K562 (cell line): ENCODE measurements at regions not wholly inside any gene's neighbourhood (a gene's known extent, or its start where the extent isn't known, plus 50 kb on each side); places are given as distances from the start of the nearest gene placed in this dataset.

Experiments used
- ATAC-seq: fragments of 200-7000 bp; cut with Tn5 transposase; 3 replicates; pipeline ENCODE4 v1.9.1; 2020; ENCODE audit warnings: moderate library complexity
- BruUV-seq: library from RNA; stranded (reverse); fragments of 400-500 nt; replicated peaks from 2 replicates; lab custom pipeline; 2021; lab: Mats Ljungman, UMichigan
- CTCF ChIA-PET: fragments of 300-600 bp; formaldehyde crosslinking; extraction: SDS; loops from one replicate; lab custom pipeline; 2021; ENCODE audit warnings: low intra/inter-chr PET ratio; lab: Yijun Ruan, JAX
- POLR2A ChIA-PET: fragments of 300-600, 350-650 bp; sonication (Branson Sonifier 250); formaldehyde crosslinking; extraction: SDS; loops from one replicate; lab custom pipeline; 2021; ENCODE audit warnings: antibody characterized with exemption, inconsistent platforms; lab: Yijun Ruan, JAX
- DNase-seq, 4 experiments: peaks; one replicate each; pipeline versions ENCODE4 v3.0.0 to v3.0.0-alpha.2; 2011 to 2018; ENCODE audit warnings: low spot score in 3 of 4, mixed read lengths in 3 of 4; ENCODE audit errors: extremely low read depth in 1 of 4
- FAIRE-seq: peaks from 2 replicates; lab custom pipeline; 2011; peaks lifted over from hg19 to GRCh38; lab: Jason Lieb, UNC
- H2AFZ ChIP-seq: 2 replicates; pipeline ENCODE4 v1.6.0; 2011; ENCODE audit warnings: low read depth, low read length, control low read depth, inconsistent platforms
- H3K27ac ChIP-seq: fragments of 200-600 bp; 3 replicates; pipeline ENCODE4 v1.8.0; 2011; ENCODE audit warnings: low read depth, mild to moderate bottlenecking, control low read depth, inconsistent platforms, low read length, moderate library complexity, mixed read lengths; ENCODE audit errors: extremely low read depth
- H3K27me3 ChIP-seq, 2 experiments: fragments of 300-600 bp in 1 of 2; 2 replicates in 1 of 2; 3 replicates in 1 of 2; pipeline versions ENCODE4 v1.6.0 to v1.8.0; 2011; ENCODE audit warnings: inconsistent platforms in 2 of 2, low read length in 2 of 2, mild to moderate bottlenecking in 1 of 2, mixed read lengths in 1 of 2, moderate library complexity in 1 of 2; ENCODE audit not compliant: control insufficient read depth in 2 of 2, insufficient read depth in 2 of 2
- H3K36me3 ChIP-seq: fragments of 300-600 bp; 3 replicates; pipeline ENCODE4 v1.8.0; 2011; ENCODE audit warnings: mild to moderate bottlenecking, low read length, inconsistent platforms; ENCODE audit not compliant: control insufficient read depth, insufficient read depth
- H3K4me1 ChIP-seq, 2 experiments: fragments of 200-600 bp in 1 of 2; replicated peaks in 1 of 2; 2 replicates in 1 of 2; 3 replicates in 1 of 2; pipeline versions ENCODE4 v1.5.1 to v1.8.0; 2011; ENCODE audit warnings: inconsistent platforms in 2 of 2, low read length in 2 of 2, mild to moderate bottlenecking in 1 of 2, mixed read lengths in 1 of 2, moderate library complexity in 1 of 2; ENCODE audit not compliant: control insufficient read depth in 2 of 2, insufficient read depth in 2 of 2
- H3K4me2 ChIP-seq: 2 replicates; pipeline ENCODE4 v1.6.1; 2011; ENCODE audit warnings: low read length, control low read depth, inconsistent platforms, mixed read lengths; ENCODE audit not compliant: insufficient read depth
- H3K4me3 ChIP-seq: fragments of 200-600 bp; sonication (generic), shearing (Covaris generic); 2 replicates; pipeline ENCODE4 v1.5.1; 2016; ENCODE audit warnings: control low read depth, inconsistent platforms
- H3K79me2 ChIP-seq: fragments of 200-600 bp; 3 replicates; pipeline ENCODE4 v1.8.0; 2011; ENCODE audit warnings: low read length, inconsistent platforms; ENCODE audit not compliant: control insufficient read depth, insufficient read depth
- H3K9ac ChIP-seq, 2 experiments: 2 replicates each; pipeline versions ENCODE4 v1.6.0 to v1.6.1; 2011; ENCODE audit warnings: low read depth in 2 of 2, low read length in 2 of 2, control low read depth in 1 of 2, inconsistent platforms in 1 of 2, mild to moderate bottlenecking in 1 of 2, mixed read lengths in 1 of 2; ENCODE audit not compliant: insufficient read depth in 1 of 2
- H3K9me1 ChIP-seq: one replicate; pipeline ENCODE4 v1.6.0; 2011; ENCODE audit warnings: inconsistent platforms, mild to moderate bottlenecking, low read length, moderate library complexity; ENCODE audit not compliant: control insufficient read depth, insufficient read depth
- H3K9me3 ChIP-seq: replicated peaks from 2 replicates; pipeline ENCODE4 v1.5.1; 2011; ENCODE audit warnings: low read depth, low read length, inconsistent platforms; ENCODE audit not compliant: control insufficient read depth, insufficient read depth
- H4K20me1 ChIP-seq: replicated peaks from 2 replicates; pipeline ENCODE4 v1.6.1; 2011; ENCODE audit warnings: low read length, inconsistent platforms, mixed read lengths; ENCODE audit not compliant: control insufficient read depth, insufficient read depth
- CCAR2 ChIP-seq: fragments of 200-400 bp; formaldehyde crosslinking; IDR thresholded peaks from 2 replicates; pipeline ENCODE4 v1.6.1; 2017; ENCODE audit warnings: mild to moderate bottlenecking, low read depth, low read length
- CHD1 ChIP-seq: fragments of 200-600 bp; sonication (generic); IDR thresholded peaks from one replicate; pipeline ENCODE4 v1.6.1; 2012; ENCODE audit warnings: mild to moderate bottlenecking, moderate library complexity, low read length, inconsistent platforms
- HCFC1 ChIP-seq: IDR thresholded peaks from 2 replicates; pipeline ENCODE4 v1.6.1; 2012; ENCODE audit warnings: low read depth, low read length, improper control_type of control experiment
- HDAC8 ChIP-seq: fragments of 450-650 bp; IDR thresholded peaks from 2 replicates; pipeline ENCODE4 v1.6.1; 2016; ENCODE audit warnings: mild to moderate bottlenecking, missing genetic modification characterization, moderate library complexity, missing compliant biosample characterization
- HDGF ChIP-seq: fragments of 450-650 bp; IDR thresholded peaks from 2 replicates; pipeline ENCODE4 v1.6.1; 2016
- JUNB ChIP-seq: fragments of 450-650 bp; formaldehyde crosslinking; conservative IDR thresholded peaks from 2 replicates; pipeline ENCODE4 v1.4.0; 2020; ENCODE audit warnings: mild to moderate bottlenecking
- SAP30 ChIP-seq: fragments of 200-600 bp; sonication (generic); IDR thresholded peaks from 2 replicates; pipeline ENCODE4 v1.6.1; 2012; ENCODE audit warnings: borderline replicate concordance, low read depth, mild to moderate bottlenecking, moderate library complexity, low read length, control low read depth, inconsistent platforms; ENCODE audit not compliant: insufficient read depth, poor library complexity, severe bottlenecking
- SP1 ChIP-seq: sonication (generic); formaldehyde crosslinking; IDR thresholded peaks from 2 replicates; pipeline ENCODE4 v1.8.1; 2022; ENCODE audit warnings: mild to moderate bottlenecking, missing genetic modification reagents
- SRSF3 ChIP-seq: fragments of 200-400 bp; formaldehyde crosslinking; IDR thresholded peaks from 2 replicates; pipeline ENCODE4 v1.6.1; 2016; ENCODE audit warnings: mild to moderate bottlenecking, low read length, moderate library complexity; ENCODE audit not compliant: insufficient read depth
- TAF1 ChIP-seq: IDR thresholded peaks from 2 replicates; pipeline ENCODE4 v1.6.1; 2011; ENCODE audit warnings: mild to moderate bottlenecking, low read length, moderate library complexity; ENCODE audit not compliant: insufficient read depth, control insufficient read depth, severe bottlenecking; ENCODE audit errors: extremely low read depth
- ZFP30 ChIP-seq: fragments of 250-450 bp; sonication (Bioruptor Pico); IDR thresholded peaks from 2 replicates; pipeline ENCODE4 v1.8.0; 2022; ENCODE audit warnings: moderate library complexity, mild to moderate bottlenecking, inconsistent platforms, borderline replicate concordance
- ZNF140 ChIP-seq: fragments of 250-450 bp; sonication (Bioruptor Pico); IDR thresholded peaks from 2 replicates; pipeline ENCODE4 v1.8.0; 2021; ENCODE audit warnings: moderate library complexity, mild to moderate bottlenecking, inconsistent platforms
- WGBS: fragments of 100-300 bp; shearing (Covaris generic); methylation state at CpG from one replicate; pipeline ENCODE4 v1.1.6; 2016; ENCODE audit warnings: low coverage, mixed read lengths; ENCODE audit not compliant: insufficient coverage; ENCODE audit errors: missing lambda C conversion rate; 5-methylcytosine and 5-hydroxymethylcytosine counted together
- in situ Hi-C: fragments of 300-500 bp; cut with MboI; formaldehyde crosslinking; loops from 4 replicates; pipeline ENCODE4 v1.15.0; 2018; ENCODE audit warnings: inconsistent platforms, mixed read lengths
- intact Hi-C: fragments of 100-400 bp; cut with micrococcal nuclease; formaldehyde crosslinking; loops from 2 replicates; pipeline ENCODE4 v1.14.2; 2022
- TF ChIP-seq, protein P1 (sequence below): IDR thresholded peaks from 2 replicates; pipeline ENCODE4 v1.6.1; 2014; ENCODE audit warnings: antibody characterized with exemption
- TF ChIP-seq, protein P2 (sequence below): fragments of 250-450 bp; sonication (Bioruptor Pico); IDR thresholded peaks from 2 replicates; pipeline ENCODE4 v1.6.1; 2021; ENCODE audit warnings: mild to moderate bottlenecking

DNA sequence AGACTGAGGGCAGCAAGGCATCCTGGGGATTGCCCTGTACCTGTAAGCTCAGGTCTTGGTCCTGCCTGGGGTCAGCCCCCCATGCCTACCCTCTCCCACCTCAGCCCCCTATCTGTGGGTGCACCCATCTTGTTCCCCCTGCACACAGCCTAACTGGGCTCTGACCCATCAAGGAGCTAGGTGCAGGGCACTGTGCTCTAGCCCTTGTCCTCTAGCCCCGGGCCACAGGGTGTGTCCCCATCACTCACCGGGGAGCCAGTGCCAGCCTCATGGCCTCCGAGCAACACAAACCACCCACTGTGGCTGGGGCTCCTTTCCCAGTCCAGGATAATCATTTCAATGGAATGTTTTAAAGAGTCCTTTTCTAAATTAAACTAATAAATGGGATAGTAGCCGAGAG is 293.9 kb upstream of the PLET1 start:
- H4K20me1 ChIP-seq, result 0 out of 2 replicates have a peak, but pooled peaks cover 7% of the 10 kb centered on the region
- POLR2A ChIA-PET, result no interaction called here
- in situ Hi-C loops, result loop anchor here (10.0 kb wide), 1 partner anchor 330 kb away; the partner anchor contains the start of gene PTS
- 2% methylated on average over 4 of the region's 4 CpGs for WGBS
- H3K9ac ChIP-seq, result no peak overlapping the region
- CTCF ChIA-PET, result no interaction called here
- H3K4me3 ChIP-seq, result no peak overlapping the region
- no peaks in the 10 kb centered on the region for H3K4me1 ChIP-seq
- intact Hi-C loops, result no loop called here
- TF ChIP-seq CCAR2 (no peak), CHD1 (no peak), SAP30 (no peak), ZNF140 (CRISPR knock-in tag) (no peak), HDAC8 (tag) (no peak), HDGF (no peak), HCFC1 (no peak), SRSF3 (no peak), JUNB (CRISPR knock-in tag) (no peak), SP1 (CRISPR knock-in tag) (no peak), TAF1 (no peak), ZFP30 (CRISPR knock-in tag) (no peak)
- TF ChIP-seq, protein P1, sequence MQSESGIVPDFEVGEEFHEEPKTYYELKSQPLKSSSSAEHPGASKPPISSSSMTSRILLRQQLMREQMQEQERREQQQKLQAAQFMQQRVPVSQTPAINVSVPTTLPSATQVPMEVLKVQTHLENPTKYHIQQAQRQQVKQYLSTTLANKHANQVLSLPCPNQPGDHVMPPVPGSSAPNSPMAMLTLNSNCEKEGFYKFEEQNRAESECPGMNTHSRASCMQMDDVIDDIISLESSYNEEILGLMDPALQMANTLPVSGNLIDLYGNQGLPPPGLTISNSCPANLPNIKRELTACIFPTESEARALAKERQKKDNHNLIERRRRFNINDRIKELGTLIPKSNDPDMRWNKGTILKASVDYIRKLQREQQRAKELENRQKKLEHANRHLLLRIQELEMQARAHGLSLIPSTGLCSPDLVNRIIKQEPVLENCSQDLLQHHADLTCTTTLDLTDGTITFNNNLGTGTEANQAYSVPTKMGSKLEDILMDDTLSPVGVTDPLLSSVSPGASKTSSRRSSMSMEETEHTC, result no peak
- TF ChIP-seq, protein P2, sequence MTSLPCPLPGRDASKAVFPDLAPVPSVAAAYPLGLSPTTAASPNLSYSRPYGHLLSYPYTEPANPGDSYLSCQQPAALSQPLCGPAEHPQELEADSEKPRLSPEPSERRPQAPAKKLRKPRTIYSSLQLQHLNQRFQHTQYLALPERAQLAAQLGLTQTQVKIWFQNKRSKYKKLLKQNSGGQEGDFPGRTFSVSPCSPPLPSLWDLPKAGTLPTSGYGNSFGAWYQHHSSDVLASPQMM (CRISPR knock-in tag), result no peak
- FAIRE-seq (no peak), DNase-seq (no peak), ATAC-seq (no peak)
- BruUV-seq, result no TSS peak
- peaks cover 10 to 25% of the 10 kb centered on the region in 2 experiments; a peak in 3 of 5 replicates for H3K27me3 ChIP-seq
- H3K36me3 ChIP-seq, result no peaks in the 10 kb centered on the region
- H3K9me1 ChIP-seq, result peaks cover 3% of the 10 kb centered on the region
- H3K4me2 ChIP-seq, result no peak overlapping the region
- no peak overlapping the region for H3K27ac ChIP-seq
- no peaks in the 10 kb centered on the region for H3K79me2 ChIP-seq
- no peaks in the 10 kb centered on the region for H3K9me3 ChIP-seq
- H2AFZ ChIP-seq, result no peak overlapping the region
